Endothelial cell (in vitro differentiated cells): ENCODE measurements at regions not wholly inside any gene's neighbourhood (a gene's known extent, or its start where the extent isn't known, plus 50 kb on each side); places are given as distances from the start of the nearest gene placed in this dataset.

Source experiments
- DNase-seq: peaks from one replicate; pipeline ENCODE4 v3.0.0; 2021; ENCODE audit warnings: low spot score
- H3K27ac Mint-ChIP-seq: one replicate; pipeline ENCODE4 v1.8.0; 2021; ENCODE audit warnings: mixed read lengths, inconsistent platforms; ENCODE audit not compliant: unreplicated experiment
- H3K27me3 Mint-ChIP-seq: one replicate; pipeline ENCODE4 v1.8.0; 2021; ENCODE audit warnings: mild to moderate bottlenecking, moderate library complexity, mixed read lengths, inconsistent platforms; ENCODE audit not compliant: unreplicated experiment
- H3K36me3 Mint-ChIP-seq: one replicate; pipeline ENCODE4 v1.8.0; 2021; ENCODE audit warnings: mild to moderate bottlenecking, low read depth, mixed read lengths, inconsistent platforms; ENCODE audit not compliant: unreplicated experiment
- H3K4me1 Mint-ChIP-seq: one replicate; pipeline ENCODE4 v1.8.0; 2021; ENCODE audit warnings: mild to moderate bottlenecking, mixed read lengths, inconsistent platforms; ENCODE audit not compliant: unreplicated experiment
- H3K4me3 Mint-ChIP-seq: one replicate; pipeline ENCODE4 v1.8.0; 2021; ENCODE audit warnings: mild to moderate bottlenecking, mixed read lengths, inconsistent platforms; ENCODE audit not compliant: unreplicated experiment
- H3K9me3 Mint-ChIP-seq: one replicate; pipeline ENCODE4 v1.8.0; 2021; ENCODE audit warnings: mixed read lengths, inconsistent platforms; ENCODE audit not compliant: unreplicated experiment
- CTCF ChIP-seq: fragments of 200-600 bp; sonication (generic); IDR thresholded peaks from one replicate; pipeline ENCODE4 v1.5.0; 2021; ENCODE audit warnings: antibody characterized with exemption; ENCODE audit not compliant: unreplicated experiment

- H3K27me3 Mint-ChIP-seq = peaks cover 7% of the 10 kb centered on the region
- no peaks in the 10 kb centered on the region for H3K36me3 Mint-ChIP-seq
These were observed 525.7 kb downstream of the NPHP4 start for GRCh38 chr1:5466487-5466886.

GRCh38 chr1:5465281-5465711 lies 526.9 kb downstream of the NPHP4 start:
- no peak for TF ChIP-seq CTCF
- Mint-ChIP-seq H3K27ac (no peak overlapping the region), H3K4me3 (no peak overlapping the region), H3K27me3 (peaks cover 2% of the 10 kb centered on the region), H3K4me1 (no peaks in the 10 kb centered on the region), H3K36me3 (no peaks in the 10 kb centered on the region), H3K9me3 (peaks cover 5% of the 10 kb centered on the region)
- DNase-seq = no peak

More at GRCh38 chr1:5466487-5466886, 525.7 kb downstream of the NPHP4 start:
- Mint-ChIP-seq H3K27ac (no peak overlapping the region), H3K9me3 (peaks cover 5% of the 10 kb centered on the region), H3K4me3 (no peak overlapping the region), H3K4me1 (no peaks in the 10 kb centered on the region)
- no peak for DNase-seq
- no peak for TF ChIP-seq CTCF

GRCh38 chr1:5464366-5464765 lies 527.9 kb downstream of the NPHP4 start:
- no peaks in the 10 kb centered on the region for H3K4me1 Mint-ChIP-seq
- H3K4me3 Mint-ChIP-seq = no peak overlapping the region
- DNase-seq = no peak
- H3K27ac Mint-ChIP-seq = no peak overlapping the region
- peaks cover 5% of the 10 kb centered on the region for H3K9me3 Mint-ChIP-seq
- H3K36me3 Mint-ChIP-seq = no peaks in the 10 kb centered on the region
- H3K27me3 Mint-ChIP-seq = peaks cover 2% of the 10 kb centered on the region
- no peak for TF ChIP-seq CTCF

GRCh38 chr1:5460974-5461373 lies 531.3 kb downstream of the NPHP4 start:
- Mint-ChIP-seq H3K4me3 (no peak overlapping the region), H3K9me3 (no peaks in the 10 kb centered on the region), H3K36me3 (no peaks in the 10 kb centered on the region), H3K4me1 (no peaks in the 10 kb centered on the region), H3K27me3 (peaks cover 2% of the 10 kb centered on the region), H3K27ac (no peak overlapping the region)
- DNase-seq = no peak
- no peak for TF ChIP-seq CTCF

GRCh38 chr1:5459839-5460610 lies 532.2 kb downstream of the NPHP4 start:
- H3K4me3 Mint-ChIP-seq = no peak overlapping the region
- no peaks in the 10 kb centered on the region for H3K36me3 Mint-ChIP-seq
- no peaks in the 10 kb centered on the region for H3K9me3 Mint-ChIP-seq

More at GRCh38 chr1:5459839-5460610, 532.2 kb downstream of the NPHP4 start:
- no peak for DNase-seq
- TF ChIP-seq CTCF = no peak
- Mint-ChIP-seq H3K27ac (no peak overlapping the region), H3K27me3 (no peaks in the 10 kb centered on the region), H3K4me1 (no peaks in the 10 kb centered on the region)
